Nephron (organoid): ENCODE measurements at regions not wholly inside any gene's neighbourhood (a gene's known extent, or its start where the extent isn't known, plus 50 kb on each side); places are given as distances from the start of the nearest gene placed in this dataset.

Source experiments
- H3K27ac Mint-ChIP-seq, 3 experiments: 2 replicates each; pipeline ENCODE4 v1.8.0; 2020; ENCODE audit warnings: mixed read lengths in 3 of 3, mild to moderate bottlenecking in 2 of 3, moderate library complexity in 1 of 3
- H3K27me3 Mint-ChIP-seq: 2 replicates; pipeline ENCODE4 v1.8.0; 2021; ENCODE audit warnings: low read depth, mild to moderate bottlenecking, moderate library complexity, mixed read lengths
- H3K36me3 Mint-ChIP-seq: 2 replicates; pipeline ENCODE4 v1.8.0; 2020; ENCODE audit warnings: low read depth, mixed read lengths
- H3K4me1 Mint-ChIP-seq: 2 replicates; pipeline ENCODE4 v1.8.0; 2020; ENCODE audit warnings: mixed read lengths
- H3K4me3 Mint-ChIP-seq, 3 experiments: 2 replicates each; pipeline ENCODE4 v1.8.0; 2020; ENCODE audit warnings: mild to moderate bottlenecking in 3 of 3, mixed read lengths in 3 of 3, moderate library complexity in 2 of 3
- H3K9me3 Mint-ChIP-seq: 2 replicates; pipeline ENCODE4 v1.8.0; 2020; ENCODE audit warnings: mixed read lengths
- TF ChIP-seq, protein P1 (sequence below), 3 experiments: fragments of 200-600 bp; sonication (generic); IDR thresholded peaks; one replicate each; pipeline ENCODE4 v1.5.0; 2021; ENCODE audit warnings: antibody characterized with exemption in 3 of 3; ENCODE audit not compliant: unreplicated experiment in 3 of 3

DNA sequence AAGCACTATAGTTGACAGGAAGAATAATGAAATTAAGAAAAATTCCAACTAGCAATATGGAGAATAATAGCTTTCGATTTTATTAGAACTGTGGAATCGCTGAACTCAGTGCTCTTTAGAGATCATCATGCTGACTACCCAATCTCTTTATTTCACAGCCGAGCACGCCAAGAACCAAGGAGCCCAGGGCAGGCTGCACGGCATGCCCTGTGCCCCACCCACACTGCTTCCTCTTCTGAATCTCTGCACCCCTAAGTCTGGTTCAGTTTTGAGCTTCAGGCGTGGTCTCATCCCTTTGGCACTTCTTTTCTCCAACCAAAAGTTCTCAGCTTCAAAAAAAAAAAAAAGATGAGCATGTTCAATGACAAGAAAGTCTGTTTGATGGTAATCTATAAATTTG lies 92.4 kb upstream of the ZNF800 start:
- H3K36me3 Mint-ChIP-seq: no peaks in the 10 kb centered on the region
- no peaks in the 10 kb centered on the region for H3K4me1 Mint-ChIP-seq
- H3K9me3 Mint-ChIP-seq: no peaks in the 10 kb centered on the region
- H3K4me3 Mint-ChIP-seq: no peak overlapping the region
- TF ChIP-seq, protein P1, sequence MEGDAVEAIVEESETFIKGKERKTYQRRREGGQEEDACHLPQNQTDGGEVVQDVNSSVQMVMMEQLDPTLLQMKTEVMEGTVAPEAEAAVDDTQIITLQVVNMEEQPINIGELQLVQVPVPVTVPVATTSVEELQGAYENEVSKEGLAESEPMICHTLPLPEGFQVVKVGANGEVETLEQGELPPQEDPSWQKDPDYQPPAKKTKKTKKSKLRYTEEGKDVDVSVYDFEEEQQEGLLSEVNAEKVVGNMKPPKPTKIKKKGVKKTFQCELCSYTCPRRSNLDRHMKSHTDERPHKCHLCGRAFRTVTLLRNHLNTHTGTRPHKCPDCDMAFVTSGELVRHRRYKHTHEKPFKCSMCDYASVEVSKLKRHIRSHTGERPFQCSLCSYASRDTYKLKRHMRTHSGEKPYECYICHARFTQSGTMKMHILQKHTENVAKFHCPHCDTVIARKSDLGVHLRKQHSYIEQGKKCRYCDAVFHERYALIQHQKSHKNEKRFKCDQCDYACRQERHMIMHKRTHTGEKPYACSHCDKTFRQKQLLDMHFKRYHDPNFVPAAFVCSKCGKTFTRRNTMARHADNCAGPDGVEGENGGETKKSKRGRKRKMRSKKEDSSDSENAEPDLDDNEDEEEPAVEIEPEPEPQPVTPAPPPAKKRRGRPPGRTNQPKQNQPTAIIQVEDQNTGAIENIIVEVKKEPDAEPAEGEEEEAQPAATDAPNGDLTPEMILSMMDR (IDR thresholded peaks at IDR 0.05; ENCODE audit: unreplicated experiment in 3 of 3): no peak
- no peaks in the 10 kb centered on the region for H3K27me3 Mint-ChIP-seq
- no peak overlapping the region for H3K27ac Mint-ChIP-seq

GRCh38 chr7:127478461-127478860 lies 86.0 kb upstream of the ZNF800 start:
- H3K4me3 Mint-ChIP-seq: no peak overlapping the region
- H3K36me3 Mint-ChIP-seq: no peaks in the 10 kb centered on the region
- H3K4me1 Mint-ChIP-seq: no peaks in the 10 kb centered on the region
- H3K9me3 Mint-ChIP-seq: no peaks in the 10 kb centered on the region
- H3K27ac Mint-ChIP-seq: no peak overlapping the region
- TF ChIP-seq, protein P1 (IDR thresholded peaks at IDR 0.05; ENCODE audit: unreplicated experiment in 3 of 3): no peak
- no peaks in the 10 kb centered on the region for H3K27me3 Mint-ChIP-seq

GRCh38 chr7:127478024-127478355 lies 85.5 kb upstream of the ZNF800 start:
- Mint-ChIP-seq H3K36me3 (no peaks in the 10 kb centered on the region), H3K4me3 (no peak overlapping the region), H3K4me1 (no peaks in the 10 kb centered on the region), H3K27ac (no peak overlapping the region), H3K27me3 (no peaks in the 10 kb centered on the region), H3K9me3 (no peaks in the 10 kb centered on the region)
- TF ChIP-seq, protein P1 (IDR thresholded peaks at IDR 0.05; ENCODE audit: unreplicated experiment in 3 of 3): no peak

- Mint-ChIP-seq H3K4me1 (no peaks in the 10 kb centered on the region), H3K27me3 (no peaks in the 10 kb centered on the region), H3K9me3 (no peaks in the 10 kb centered on the region), H3K27ac (no peak overlapping the region), H3K4me3 (no peak overlapping the region), H3K36me3 (no peaks in the 10 kb centered on the region)
- TF ChIP-seq, protein P1 (IDR thresholded peaks at IDR 0.05; ENCODE audit: unreplicated experiment in 3 of 3): no peak
Measured at GRCh38 chr7:127477295-127478023, 85.0 kb upstream of the ZNF800 start.

GRCh38 chr7:127476618-127477017 lies 84.1 kb upstream of the ZNF800 start:
- no peak overlapping the region for H3K4me3 Mint-ChIP-seq
- H3K27ac Mint-ChIP-seq: no peak overlapping the region
- H3K4me1 Mint-ChIP-seq: no peaks in the 10 kb centered on the region
- H3K36me3 Mint-ChIP-seq: no peaks in the 10 kb centered on the region
- TF ChIP-seq, protein P1 (IDR thresholded peaks at IDR 0.05; ENCODE audit: unreplicated experiment in 3 of 3): no peak
- H3K27me3 Mint-ChIP-seq: no peaks in the 10 kb centered on the region
- H3K9me3 Mint-ChIP-seq: no peaks in the 10 kb centered on the region

DNA sequence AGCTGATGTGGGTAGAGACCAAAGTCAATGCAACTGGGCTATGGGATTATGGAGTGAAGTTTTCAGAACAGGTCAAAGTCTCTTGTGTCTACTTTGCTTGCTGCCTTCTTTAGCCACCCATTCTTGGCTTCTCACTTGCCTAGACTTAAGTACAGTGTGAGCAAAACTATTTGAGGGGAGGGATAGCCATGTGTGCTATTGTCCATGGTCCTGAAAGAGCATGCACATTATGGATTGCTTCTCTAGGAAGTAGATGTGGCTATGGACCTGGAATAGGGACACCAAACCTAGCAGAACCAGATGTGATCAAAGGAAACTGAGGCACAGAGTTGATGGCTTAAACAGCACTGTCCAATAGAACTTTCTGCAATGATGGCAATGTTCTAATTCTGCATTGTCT lies 81.9 kb upstream of the ZNF800 start:
- H3K27me3 Mint-ChIP-seq: no peaks in the 10 kb centered on the region
- H3K36me3 Mint-ChIP-seq: no peaks in the 10 kb centered on the region
- H3K27ac Mint-ChIP-seq: no peak overlapping the region
- no peaks in the 10 kb centered on the region for H3K4me1 Mint-ChIP-seq
- TF ChIP-seq, protein P1 (IDR thresholded peaks at IDR 0.05; ENCODE audit: unreplicated experiment in 3 of 3): no peak
- H3K4me3 Mint-ChIP-seq: no peak overlapping the region
- H3K9me3 Mint-ChIP-seq: no peaks in the 10 kb centered on the region
